T-helper 1 cell (primary cell): ENCODE measurements at regions not wholly inside any gene's neighbourhood (a gene's known extent, or its start where the extent isn't known, plus 50 kb on each side); places are given as distances from the start of the nearest gene placed in this dataset.

Experiments used
- DNase-seq, 5 donors: peaks; one replicate each; pipeline ENCODE4 v3.0.0-alpha.2; 2012 to 2020

GRCh38 chr5:6926491-6927038 is 213.3 kb downstream of the TENT4A start:
- DNase-seq = no peak

GRCh38 chr5:6936031-6936430 is 222.8 kb downstream of the TENT4A start:
- no peak for DNase-seq

GRCh38 chr5:6937677-6938076 is 224.4 kb downstream of the TENT4A start:
- no peak for DNase-seq

- DNase-seq = no peak
These were observed 228.4 kb downstream of the TENT4A start for GRCh38 chr5:6941631-6942030.

GRCh38 chr5:6943197-6944112 is 230.2 kb downstream of the TENT4A start:
- no peak for DNase-seq

GRCh38 chr5:6948562-6948961 is 235.3 kb downstream of the TENT4A start:
- DNase-seq = no peak

GRCh38 chr5:6949230-6949629 is 236.0 kb downstream of the TENT4A start:
- DNase-seq = no peak

GRCh38 chr5:6950250-6950649 is 237.0 kb downstream of the TENT4A start:
- DNase-seq = no peak

- DNase-seq = no peak
These were observed 237.6 kb downstream of the TENT4A start for GRCh38 chr5:6950860-6951259.

GRCh38 chr5:6961123-6961522 is 247.9 kb downstream of the TENT4A start:
- no peak for DNase-seq

GRCh38 chr5:6961837-6962635 is 248.8 kb downstream of the TENT4A start:
- no peak for DNase-seq

GRCh38 chr5:6976971-6977370 is 263.7 kb downstream of the TENT4A start:
- DNase-seq = no peak

GRCh38 chr5:6979061-6979460 is 265.8 kb downstream of the TENT4A start:
- DNase-seq = no peak

GRCh38 chr5:6989230-6989629 is 276.0 kb downstream of the TENT4A start:
- DNase-seq = no peak

GRCh38 chr5:6994097-6994496 is 280.9 kb downstream of the TENT4A start:
- no peak for DNase-seq

- DNase-seq = no peak
These were observed 281.9 kb downstream of the TENT4A start for GRCh38 chr5:6995115-6995514.

- peak in 1 of 5 donors; percentile 0 for DNase-seq
These were observed 287.1 kb downstream of the TENT4A start for GRCh38 chr5:7000310-7000709.

GRCh38 chr5:7010591-7010990 is 297.4 kb downstream of the TENT4A start:
- no peak for DNase-seq

GRCh38 chr5:7012057-7012456 is 298.8 kb downstream of the TENT4A start:
- DNase-seq = no peak

GRCh38 chr5:7014611-7015010 is 301.4 kb downstream of the TENT4A start:
- no peak for DNase-seq

- no peak for DNase-seq
These were observed 302.5 kb downstream of the TENT4A start for GRCh38 chr5:7015586-7016256.

GRCh38 chr5:7016999-7017747 is 303.9 kb downstream of the TENT4A start:
- DNase-seq = no peak
